ENCODE measurements at regions not wholly inside any gene's neighbourhood (a gene's known extent, or its start where the extent isn't known, plus 50 kb on each side); places are given as distances from the start of the nearest gene placed in this dataset.
A peak's percentile ranks its signal among the peaks of the same experiment; 100 is the strongest.

DNA sequence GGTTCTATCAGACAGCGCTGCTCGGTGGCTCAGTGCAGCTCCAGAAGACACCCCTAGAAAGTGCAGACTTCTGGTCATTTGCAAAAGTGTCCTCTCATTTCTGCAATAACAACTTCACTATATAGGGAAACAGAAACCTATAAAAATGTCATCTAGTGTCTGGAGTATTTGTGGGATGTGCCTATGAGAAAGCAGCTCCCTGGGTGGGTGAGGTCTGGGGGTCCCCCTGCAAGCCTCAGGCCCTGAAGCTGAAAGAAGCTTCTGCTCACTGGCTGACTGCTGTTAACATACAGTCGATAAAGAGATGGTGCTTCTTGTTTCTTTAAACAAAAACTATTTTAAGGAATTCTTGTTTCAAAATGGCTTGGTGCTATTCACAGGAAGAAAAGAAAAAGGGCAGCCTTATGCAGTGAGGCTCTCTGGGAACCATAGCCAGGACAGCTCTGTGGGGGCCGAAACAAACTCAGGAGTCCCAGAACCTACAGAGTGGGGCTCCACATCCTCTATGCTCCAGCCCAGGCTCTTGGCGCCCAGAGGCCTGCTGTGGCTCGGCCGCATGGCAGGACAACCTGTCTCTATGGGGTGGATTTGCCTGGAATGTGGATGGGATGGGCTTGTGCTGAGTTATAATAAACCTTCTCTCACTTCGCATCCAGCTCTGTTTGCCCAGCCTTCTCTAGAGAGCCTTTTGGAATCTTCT, 109.7 kb downstream of the BANF2 start:
- DNase-seq (ENCODE audit: low spot score) = no peak
- TF ChIP-seq, protein P1, sequence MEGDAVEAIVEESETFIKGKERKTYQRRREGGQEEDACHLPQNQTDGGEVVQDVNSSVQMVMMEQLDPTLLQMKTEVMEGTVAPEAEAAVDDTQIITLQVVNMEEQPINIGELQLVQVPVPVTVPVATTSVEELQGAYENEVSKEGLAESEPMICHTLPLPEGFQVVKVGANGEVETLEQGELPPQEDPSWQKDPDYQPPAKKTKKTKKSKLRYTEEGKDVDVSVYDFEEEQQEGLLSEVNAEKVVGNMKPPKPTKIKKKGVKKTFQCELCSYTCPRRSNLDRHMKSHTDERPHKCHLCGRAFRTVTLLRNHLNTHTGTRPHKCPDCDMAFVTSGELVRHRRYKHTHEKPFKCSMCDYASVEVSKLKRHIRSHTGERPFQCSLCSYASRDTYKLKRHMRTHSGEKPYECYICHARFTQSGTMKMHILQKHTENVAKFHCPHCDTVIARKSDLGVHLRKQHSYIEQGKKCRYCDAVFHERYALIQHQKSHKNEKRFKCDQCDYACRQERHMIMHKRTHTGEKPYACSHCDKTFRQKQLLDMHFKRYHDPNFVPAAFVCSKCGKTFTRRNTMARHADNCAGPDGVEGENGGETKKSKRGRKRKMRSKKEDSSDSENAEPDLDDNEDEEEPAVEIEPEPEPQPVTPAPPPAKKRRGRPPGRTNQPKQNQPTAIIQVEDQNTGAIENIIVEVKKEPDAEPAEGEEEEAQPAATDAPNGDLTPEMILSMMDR (IDR thresholded peaks at IDR 0.05) = no peak
- ATAC-seq (ENCODE audit: low FRiP score) = peak; percentile 9

DNA sequence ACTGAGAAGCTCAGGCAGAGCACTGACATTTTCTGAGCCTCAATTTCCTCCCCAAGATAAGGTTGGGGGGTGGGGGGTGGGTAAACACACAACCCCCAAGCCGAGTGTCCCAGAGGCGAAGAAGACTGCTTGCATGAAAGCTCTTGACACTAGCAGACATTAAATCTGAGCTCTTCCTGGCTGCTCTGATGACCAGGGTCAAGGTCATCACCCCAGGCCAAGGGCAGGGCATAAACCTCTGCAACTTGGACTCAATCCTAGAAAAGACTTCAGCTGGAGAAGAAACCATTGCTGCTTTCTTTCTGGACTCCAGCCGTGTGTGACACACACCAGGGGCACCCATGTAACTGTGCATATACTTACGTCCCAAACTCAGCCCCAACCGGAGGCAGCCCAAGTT, 109.0 kb downstream of the BANF2 start:
- ATAC-seq (ENCODE audit: low FRiP score) (no peak), DNase-seq (ENCODE audit: low spot score) (no peak)
- TF ChIP-seq, protein P1 (IDR thresholded peaks at IDR 0.05) = no peak

DNA sequence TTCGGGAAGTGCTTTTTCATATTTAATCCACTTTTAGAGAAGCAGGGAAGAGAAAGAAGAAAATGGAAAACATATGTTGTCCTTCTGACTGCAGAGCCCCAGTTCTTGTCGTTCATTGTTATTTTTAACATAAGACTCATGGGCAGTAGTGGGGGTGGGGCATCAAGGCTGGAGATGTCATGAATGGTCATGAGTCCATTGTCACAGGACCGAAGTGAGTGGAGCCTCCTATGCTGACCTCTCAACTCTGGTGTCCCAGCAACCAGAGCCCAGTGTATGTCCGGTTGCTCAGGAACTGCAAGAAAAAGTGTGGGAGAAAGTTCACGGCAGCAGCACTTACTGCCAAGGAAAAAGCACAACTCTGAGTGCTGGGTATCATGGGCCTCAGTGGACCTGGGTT, 108.6 kb downstream of the BANF2 start:
- DNase-seq (ENCODE audit: low spot score) (peak; percentile 41), ATAC-seq (ENCODE audit: low FRiP score) (peak; percentile 43)
- TF ChIP-seq, protein P1 (IDR thresholded peaks at IDR 0.05) = no peak

DNA sequence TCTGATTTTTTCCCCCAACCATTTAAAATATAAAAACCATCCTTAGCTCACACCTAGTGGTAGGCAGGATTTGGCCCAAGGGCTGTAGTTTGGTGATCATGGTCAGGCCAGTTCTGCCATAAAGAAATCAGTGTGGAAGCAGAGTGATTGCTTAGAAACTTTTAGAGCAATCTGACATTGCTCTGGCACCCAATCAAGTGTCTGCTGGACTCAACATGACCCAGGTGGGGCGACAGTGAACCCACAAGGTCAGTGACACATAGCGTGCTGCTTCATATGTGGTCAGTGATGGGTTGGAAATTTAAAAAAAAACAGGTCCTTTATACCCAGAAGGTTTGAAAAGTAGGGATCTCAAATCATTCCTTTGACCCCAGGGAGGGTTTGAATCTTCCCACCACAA, 107.9 kb downstream of the BANF2 start:
- no peak for ATAC-seq (ENCODE audit: low FRiP score)
- DNase-seq (ENCODE audit: low spot score) = no peak

DNA sequence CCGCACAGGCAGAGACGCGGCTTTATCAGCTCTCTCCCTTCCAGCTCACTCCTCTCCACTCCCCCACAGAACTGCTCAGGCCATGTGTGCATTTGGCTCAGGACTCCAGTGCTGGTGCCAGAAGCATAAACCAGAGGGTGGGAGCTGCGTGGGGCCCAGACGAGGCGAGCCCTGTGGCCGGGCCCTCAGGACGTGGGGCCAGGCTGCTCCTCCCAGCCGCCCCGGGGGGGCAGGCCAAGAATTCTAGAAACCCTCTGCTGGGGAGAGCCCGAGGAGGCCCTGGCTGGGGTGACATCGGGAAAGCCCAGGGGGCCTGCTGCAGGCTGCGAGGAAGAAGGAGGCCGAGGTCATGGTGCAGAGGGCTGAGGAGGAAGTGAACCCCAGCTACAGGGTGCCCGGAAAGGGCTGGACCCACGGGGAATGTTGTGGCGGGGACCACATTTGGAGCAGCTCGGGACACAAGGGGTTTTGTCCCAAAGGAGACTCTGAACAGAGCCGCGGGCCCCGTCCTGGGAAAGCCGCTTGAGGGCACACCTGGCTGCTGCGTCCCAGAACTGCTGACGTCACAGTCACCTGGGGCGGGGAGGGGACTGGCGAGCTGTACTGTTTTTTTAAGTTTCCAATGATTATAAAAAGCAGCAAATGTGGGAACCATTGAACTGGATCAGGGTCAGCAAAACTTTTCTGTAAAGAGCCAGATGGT, 107.1 kb downstream of the BANF2 start:
- no peak for DNase-seq (ENCODE audit: low spot score)
- TF ChIP-seq, protein P1 (IDR thresholded peaks at IDR 0.05) = no peak
- ATAC-seq (ENCODE audit: low FRiP score) = peak; percentile 82

More for the DNA sequence above, 107.9 kb downstream of the BANF2 start:
- TF ChIP-seq, protein P1 (IDR thresholded peaks at IDR 0.05) = no peak

DNA sequence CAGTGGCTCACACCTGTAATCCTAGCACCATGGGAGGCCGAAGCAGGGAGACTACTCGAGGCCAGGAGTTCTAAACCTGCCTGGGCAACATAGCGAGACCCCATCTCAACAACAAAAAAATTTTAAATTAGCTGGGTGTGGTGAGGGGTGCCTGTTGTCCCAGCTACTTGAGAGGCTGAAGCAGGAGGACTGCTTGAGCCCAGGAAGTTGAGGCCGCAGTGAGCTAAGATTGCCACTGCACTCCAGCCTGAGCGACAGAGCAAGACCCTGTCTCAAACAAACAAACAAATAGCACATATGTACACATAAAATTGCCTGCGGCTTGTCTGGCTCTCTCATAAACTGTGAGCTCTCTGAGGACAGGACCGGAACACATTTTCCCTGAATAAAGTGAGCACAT, 106.3 kb downstream of the BANF2 start:
- ATAC-seq (ENCODE audit: low FRiP score) (no peak), DNase-seq (ENCODE audit: low spot score) (no peak)
- TF ChIP-seq, protein P1 (IDR thresholded peaks at IDR 0.05) = no peak

DNA sequence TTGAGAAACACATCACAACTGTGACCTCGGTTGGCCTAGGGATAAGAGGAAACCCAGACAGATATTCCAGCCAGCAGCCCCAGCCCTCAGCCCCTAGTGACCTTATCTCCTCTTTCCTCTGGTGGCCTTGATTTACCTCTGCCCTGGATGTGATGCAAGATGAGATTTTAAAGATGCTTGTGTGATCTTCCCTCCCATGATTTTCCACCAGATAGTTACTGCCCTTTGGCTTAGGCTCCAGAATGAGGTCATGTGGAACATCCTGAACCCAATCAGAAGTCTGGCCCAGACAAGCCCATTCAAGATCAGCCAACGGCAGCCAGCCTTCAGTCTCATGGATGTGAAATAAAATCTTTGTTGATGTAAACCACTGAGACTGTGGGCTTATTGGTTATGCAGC, 104.0 kb downstream of the BANF2 start:
- TF ChIP-seq, protein P1 (IDR thresholded peaks at IDR 0.05) = no peak
- peak; percentile 29 for ATAC-seq (ENCODE audit: low FRiP score)

More for the DNA sequence above, 104.0 kb downstream of the BANF2 start:
- DNase-seq (ENCODE audit: low spot score) = no peak
